HG03521 (cell line): ENCODE measurements at regions not wholly inside any gene's neighbourhood (a gene's known extent, or its start where the extent isn't known, plus 50 kb on each side); places are given as distances from the start of the nearest gene placed in this dataset.

Experiments used
- ATAC-seq: cut with Tn5 transposase; IDR thresholded peaks from one replicate; pipeline ENCODE4 v1.9.1; 2021; ENCODE audit warnings: mild to moderate bottlenecking, moderate library complexity; ENCODE audit not compliant: unreplicated experiment

- ATAC-seq: no peak
Observed at GRCh38 chr7:7114575-7115291, 67.6 kb upstream of the C1GALT1 start.

GRCh38 chr7:7117935-7118586 lies 64.3 kb upstream of the C1GALT1 start:
- ATAC-seq: no peak

- ATAC-seq: no peak
Observed at GRCh38 chr7:7118822-7119221, 63.5 kb upstream of the C1GALT1 start.

GRCh38 chr7:7119729-7120128 lies 62.6 kb upstream of the C1GALT1 start:
- no peak for ATAC-seq

- no peak for ATAC-seq
Observed at GRCh38 chr7:7122033-7122478, 60.3 kb upstream of the C1GALT1 start.

GRCh38 chr7:7122701-7123281 lies 59.6 kb upstream of the C1GALT1 start:
- no peak for ATAC-seq

- no peak for ATAC-seq
Observed at GRCh38 chr7:7125963-7126362, 56.4 kb upstream of the C1GALT1 start.

GRCh38 chr7:7127773-7128172 lies 54.6 kb upstream of the C1GALT1 start:
- no peak for ATAC-seq

GRCh38 chr7:7129381-7129780 lies 53.0 kb upstream of the C1GALT1 start:
- ATAC-seq: no peak

- no peak for ATAC-seq
Observed at GRCh38 chr7:7131273-7131672, 51.1 kb upstream of the C1GALT1 start.
